IMR-90 (cell line): ENCODE measurements at regions not wholly inside any gene's neighbourhood (a gene's known extent, or its start where the extent isn't known, plus 50 kb on each side); places are given as distances from the start of the nearest gene placed in this dataset.

ENCODE experiments used
- CEBPB ChIP-seq: IDR thresholded peaks from 2 replicates; pipeline ENCODE4 v1.6.1; 2012; ENCODE audit warnings: low read depth, low read length, improper control_type of control experiment
- CHD1 ChIP-seq: IDR thresholded peaks from 2 replicates; pipeline ENCODE4 v1.6.1; 2012; ENCODE audit warnings: low read depth, low read length, improper control_type of control experiment
- ELK1 ChIP-seq: fragments of 150-350 bp; IDR thresholded peaks from 2 replicates; pipeline ENCODE4 v1.6.1; 2016; ENCODE audit warnings: low read depth, mild to moderate bottlenecking, low read length, moderate library complexity, borderline replicate concordance
- FOS ChIP-seq: fragments of 150-350 bp; IDR thresholded peaks from 2 replicates; pipeline ENCODE4 v1.6.1; 2016; ENCODE audit warnings: low read depth, low read length
- MAFK ChIP-seq: IDR thresholded peaks from 2 replicates; pipeline ENCODE4 v1.6.1; 2012; ENCODE audit warnings: low read depth, low read length, improper control_type of control experiment
- MXI1 ChIP-seq: IDR thresholded peaks from 2 replicates; pipeline ENCODE4 v1.6.1; 2012; ENCODE audit warnings: low read depth, mild to moderate bottlenecking, low read length, moderate library complexity, borderline replicate concordance
- NFE2L2 ChIP-seq: fragments of 150-350 bp; IDR thresholded peaks from 2 replicates; pipeline ENCODE4 v1.6.1; 2016; ENCODE audit warnings: low read depth, mild to moderate bottlenecking, low read length
- POLR2A ChIP-seq: IDR thresholded peaks from 2 replicates; pipeline ENCODE4 v1.6.1; 2012; ENCODE audit warnings: mild to moderate bottlenecking, low read depth, low read length
- RAD21 ChIP-seq: IDR thresholded peaks from 2 replicates; pipeline ENCODE4 v1.6.1; 2012; ENCODE audit warnings: low read length, improper control_type of control experiment
- RFX5 ChIP-seq: IDR thresholded peaks from 2 replicates; pipeline ENCODE4 v1.8.0; 2012; ENCODE audit warnings: low read depth, mild to moderate bottlenecking, low read length, moderate library complexity
- SMC3 ChIP-seq: fragments of 150-350 bp; IDR thresholded peaks from 2 replicates; pipeline ENCODE4 v1.6.1; 2016; ENCODE audit warnings: low read depth, mild to moderate bottlenecking, antibody characterized with exemption, low read length, moderate library complexity
- USF2 ChIP-seq: fragments of 150-350 bp; IDR thresholded peaks from 2 replicates; pipeline ENCODE4 v1.6.1; 2017; ENCODE audit warnings: mild to moderate bottlenecking, antibody characterized with exemption, low read length, low read depth
- TF ChIP-seq, protein P1 (sequence below): conservative IDR thresholded peaks from 2 replicates; pipeline ENCODE4 v1.5.1; 2012; ENCODE audit warnings: mild to moderate bottlenecking, low read depth, low read length, improper control_type of control experiment

DNA sequence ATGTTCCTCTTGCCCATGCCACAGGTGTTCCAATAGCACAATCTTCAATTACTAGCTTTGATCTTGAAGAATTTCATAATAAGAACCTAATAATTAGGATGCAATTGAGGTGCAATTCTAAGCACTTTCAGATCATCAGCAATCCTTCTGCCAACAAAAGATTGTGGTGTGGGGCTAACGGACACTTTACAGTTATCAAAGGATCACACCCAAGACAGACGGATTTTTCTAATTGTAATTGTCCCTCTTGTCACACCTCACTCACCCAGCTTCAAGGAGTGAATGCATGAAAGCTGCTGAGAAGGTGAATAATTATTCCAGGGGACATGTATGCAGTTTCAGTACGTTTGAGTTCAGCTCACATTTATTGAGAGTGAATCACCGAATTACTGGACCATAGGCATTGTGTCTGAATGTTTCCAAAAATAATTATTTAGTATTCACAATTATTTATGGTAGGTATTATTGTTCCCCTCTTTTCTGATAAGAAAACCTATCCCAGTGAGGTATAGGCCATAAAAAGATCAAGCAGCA, 438.5 kb upstream of the TRIB2 start:
- TF ChIP-seq, protein P1, sequence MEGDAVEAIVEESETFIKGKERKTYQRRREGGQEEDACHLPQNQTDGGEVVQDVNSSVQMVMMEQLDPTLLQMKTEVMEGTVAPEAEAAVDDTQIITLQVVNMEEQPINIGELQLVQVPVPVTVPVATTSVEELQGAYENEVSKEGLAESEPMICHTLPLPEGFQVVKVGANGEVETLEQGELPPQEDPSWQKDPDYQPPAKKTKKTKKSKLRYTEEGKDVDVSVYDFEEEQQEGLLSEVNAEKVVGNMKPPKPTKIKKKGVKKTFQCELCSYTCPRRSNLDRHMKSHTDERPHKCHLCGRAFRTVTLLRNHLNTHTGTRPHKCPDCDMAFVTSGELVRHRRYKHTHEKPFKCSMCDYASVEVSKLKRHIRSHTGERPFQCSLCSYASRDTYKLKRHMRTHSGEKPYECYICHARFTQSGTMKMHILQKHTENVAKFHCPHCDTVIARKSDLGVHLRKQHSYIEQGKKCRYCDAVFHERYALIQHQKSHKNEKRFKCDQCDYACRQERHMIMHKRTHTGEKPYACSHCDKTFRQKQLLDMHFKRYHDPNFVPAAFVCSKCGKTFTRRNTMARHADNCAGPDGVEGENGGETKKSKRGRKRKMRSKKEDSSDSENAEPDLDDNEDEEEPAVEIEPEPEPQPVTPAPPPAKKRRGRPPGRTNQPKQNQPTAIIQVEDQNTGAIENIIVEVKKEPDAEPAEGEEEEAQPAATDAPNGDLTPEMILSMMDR, result no peak
- TF ChIP-seq ELK1 (no peak), USF2 (no peak), SMC3 (no peak), POLR2A (no peak), RAD21 (no peak), FOS (no peak), CEBPB (no peak), NFE2L2 (no peak), MXI1 (no peak), CHD1 (no peak), MAFK (no peak), RFX5 (no peak)
